Endothelial cell (in vitro differentiated cells): ENCODE measurements at regions not wholly inside any gene's neighbourhood (a gene's known extent, or its start where the extent isn't known, plus 50 kb on each side); places are given as distances from the start of the nearest gene placed in this dataset.

Experiments
- DNase-seq: peaks from one replicate; pipeline ENCODE4 v3.0.0; 2021; ENCODE audit warnings: low spot score
- H3K27ac Mint-ChIP-seq: one replicate; pipeline ENCODE4 v1.8.0; 2021; ENCODE audit warnings: mixed read lengths, inconsistent platforms; ENCODE audit not compliant: unreplicated experiment
- H3K27me3 Mint-ChIP-seq: one replicate; pipeline ENCODE4 v1.8.0; 2021; ENCODE audit warnings: mild to moderate bottlenecking, moderate library complexity, mixed read lengths, inconsistent platforms; ENCODE audit not compliant: unreplicated experiment
- H3K36me3 Mint-ChIP-seq: one replicate; pipeline ENCODE4 v1.8.0; 2021; ENCODE audit warnings: mild to moderate bottlenecking, low read depth, mixed read lengths, inconsistent platforms; ENCODE audit not compliant: unreplicated experiment
- H3K4me1 Mint-ChIP-seq: one replicate; pipeline ENCODE4 v1.8.0; 2021; ENCODE audit warnings: mild to moderate bottlenecking, mixed read lengths, inconsistent platforms; ENCODE audit not compliant: unreplicated experiment
- H3K4me3 Mint-ChIP-seq: one replicate; pipeline ENCODE4 v1.8.0; 2021; ENCODE audit warnings: mild to moderate bottlenecking, mixed read lengths, inconsistent platforms; ENCODE audit not compliant: unreplicated experiment
- H3K9me3 Mint-ChIP-seq: one replicate; pipeline ENCODE4 v1.8.0; 2021; ENCODE audit warnings: mixed read lengths, inconsistent platforms; ENCODE audit not compliant: unreplicated experiment
- TF ChIP-seq, protein P1 (sequence below): fragments of 200-600 bp; sonication (generic); IDR thresholded peaks from one replicate; pipeline ENCODE4 v1.5.0; 2021; ENCODE audit warnings: antibody characterized with exemption; ENCODE audit not compliant: unreplicated experiment

DNA sequence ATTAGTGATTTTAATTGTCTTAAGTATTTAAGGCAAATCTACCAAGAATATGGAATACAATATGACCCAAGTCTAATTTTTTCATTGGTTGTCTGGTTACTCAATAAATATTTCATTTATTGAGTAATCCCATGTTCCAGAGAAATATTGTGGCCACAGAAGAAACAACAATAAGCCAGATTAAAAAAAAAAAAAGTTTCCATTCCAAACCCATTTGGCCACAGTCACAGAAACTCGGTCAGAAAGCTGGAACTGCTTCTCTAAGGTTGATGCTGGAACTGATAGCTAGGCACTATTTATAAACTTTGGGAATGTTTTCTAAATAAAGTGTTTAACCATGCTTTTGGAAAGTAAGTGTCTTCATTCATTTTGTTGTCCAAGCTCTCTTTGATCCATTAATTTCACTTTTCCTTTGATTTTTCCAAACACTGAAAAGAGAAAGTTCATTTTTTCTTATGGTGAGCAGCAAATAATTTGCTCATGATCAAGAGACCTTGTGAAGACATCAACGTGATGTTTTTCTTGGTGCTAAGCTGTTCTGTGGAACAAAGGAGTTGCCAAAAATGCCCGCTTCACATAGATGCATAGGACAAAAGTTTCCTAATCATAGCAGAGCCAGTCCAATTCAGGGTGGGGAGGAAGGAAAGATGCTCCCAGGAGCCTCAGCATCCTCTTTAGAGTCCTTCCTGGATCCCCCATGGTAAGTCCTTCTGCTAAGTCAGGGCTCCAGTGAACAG is 72.1 kb upstream of the CCBE1 start:
- Mint-ChIP-seq H3K9me3 (no peaks in the 10 kb centered on the region), H3K27ac (no peak overlapping the region)

DNA sequence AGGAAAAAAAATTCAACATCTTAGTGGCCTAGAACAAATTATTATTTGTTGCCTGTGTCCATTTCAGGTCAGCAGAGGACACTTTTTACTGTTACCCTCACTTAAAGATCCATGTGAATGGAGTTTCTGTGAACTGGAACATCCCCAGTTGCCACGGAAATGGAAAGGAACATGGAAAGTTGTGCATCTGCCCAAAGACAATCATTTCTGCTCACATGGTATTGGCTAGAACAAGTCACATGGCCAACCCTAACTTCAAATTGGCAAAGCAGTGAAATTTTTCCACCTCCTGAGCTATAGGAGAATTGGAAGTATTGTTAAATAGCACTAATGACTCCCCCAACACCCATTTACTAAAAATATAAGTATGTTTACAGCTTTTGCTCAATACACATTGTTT is 71.2 kb upstream of the CCBE1 start:
- no peaks in the 10 kb centered on the region for H3K36me3 Mint-ChIP-seq
- no peaks in the 10 kb centered on the region for H3K4me1 Mint-ChIP-seq
- TF ChIP-seq, protein P1, sequence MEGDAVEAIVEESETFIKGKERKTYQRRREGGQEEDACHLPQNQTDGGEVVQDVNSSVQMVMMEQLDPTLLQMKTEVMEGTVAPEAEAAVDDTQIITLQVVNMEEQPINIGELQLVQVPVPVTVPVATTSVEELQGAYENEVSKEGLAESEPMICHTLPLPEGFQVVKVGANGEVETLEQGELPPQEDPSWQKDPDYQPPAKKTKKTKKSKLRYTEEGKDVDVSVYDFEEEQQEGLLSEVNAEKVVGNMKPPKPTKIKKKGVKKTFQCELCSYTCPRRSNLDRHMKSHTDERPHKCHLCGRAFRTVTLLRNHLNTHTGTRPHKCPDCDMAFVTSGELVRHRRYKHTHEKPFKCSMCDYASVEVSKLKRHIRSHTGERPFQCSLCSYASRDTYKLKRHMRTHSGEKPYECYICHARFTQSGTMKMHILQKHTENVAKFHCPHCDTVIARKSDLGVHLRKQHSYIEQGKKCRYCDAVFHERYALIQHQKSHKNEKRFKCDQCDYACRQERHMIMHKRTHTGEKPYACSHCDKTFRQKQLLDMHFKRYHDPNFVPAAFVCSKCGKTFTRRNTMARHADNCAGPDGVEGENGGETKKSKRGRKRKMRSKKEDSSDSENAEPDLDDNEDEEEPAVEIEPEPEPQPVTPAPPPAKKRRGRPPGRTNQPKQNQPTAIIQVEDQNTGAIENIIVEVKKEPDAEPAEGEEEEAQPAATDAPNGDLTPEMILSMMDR, result no peak
- H3K4me3 Mint-ChIP-seq, result no peak overlapping the region
- no peaks in the 10 kb centered on the region for H3K9me3 Mint-ChIP-seq
- H3K27ac Mint-ChIP-seq, result no peak overlapping the region
- H3K27me3 Mint-ChIP-seq, result peaks cover 2% of the 10 kb centered on the region
- no peak for DNase-seq

More for the DNA sequence above, 72.1 kb upstream of the CCBE1 start:
- Mint-ChIP-seq H3K4me1 (no peaks in the 10 kb centered on the region), H3K36me3 (no peaks in the 10 kb centered on the region), H3K4me3 (no peak overlapping the region), H3K27me3 (peaks cover 2% of the 10 kb centered on the region)
- TF ChIP-seq, protein P1, result no peak
- no peak for DNase-seq

DNA sequence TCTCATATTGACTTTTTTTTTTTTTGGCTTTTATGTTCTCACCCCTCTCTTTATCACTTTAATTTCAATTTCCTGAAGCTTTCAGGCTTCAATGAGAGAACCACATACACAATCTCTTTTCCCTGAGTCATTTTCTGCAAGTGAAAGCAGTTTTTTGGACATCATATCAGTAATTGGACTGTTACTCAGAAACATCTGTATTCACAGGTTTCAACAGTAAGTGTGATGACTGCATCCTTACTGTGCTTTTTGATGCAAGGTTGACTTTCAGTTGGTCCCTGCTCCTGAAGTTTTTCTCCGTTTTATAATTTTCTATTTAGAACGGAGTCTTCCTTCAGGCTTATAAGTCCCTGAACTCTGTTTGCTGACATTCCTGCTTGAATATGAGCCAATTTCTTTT is 70.5 kb upstream of the CCBE1 start:
- no peaks in the 10 kb centered on the region for H3K4me1 Mint-ChIP-seq
- DNase-seq, result no peak
- H3K4me3 Mint-ChIP-seq, result no peak overlapping the region
- H3K27me3 Mint-ChIP-seq, result peaks cover 2% of the 10 kb centered on the region
- no peaks in the 10 kb centered on the region for H3K36me3 Mint-ChIP-seq
- H3K27ac Mint-ChIP-seq, result no peak overlapping the region
- TF ChIP-seq, protein P1, result no peak
- H3K9me3 Mint-ChIP-seq, result no peaks in the 10 kb centered on the region

DNA sequence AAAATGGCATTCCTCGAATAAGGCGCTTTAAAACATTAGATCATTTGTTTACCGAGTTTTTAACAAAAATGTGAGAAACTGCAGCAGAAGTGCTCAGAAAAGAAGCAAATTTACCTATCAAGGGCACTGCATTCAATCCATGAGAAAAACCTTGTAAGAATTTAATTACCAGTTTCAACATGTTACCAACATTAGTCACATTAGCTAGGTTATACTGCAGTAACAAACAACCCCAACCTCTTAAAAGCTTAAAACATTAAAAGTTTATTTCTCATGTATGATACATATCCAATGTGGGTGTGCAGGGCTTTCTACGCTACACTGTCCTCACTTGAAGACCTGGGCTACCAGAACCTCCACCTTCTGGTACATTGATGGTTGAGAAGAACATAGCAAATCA is 68.1 kb upstream of the CCBE1 start:
- TF ChIP-seq, protein P1, result no peak
- Mint-ChIP-seq H3K27me3 (no peaks in the 10 kb centered on the region), H3K4me1 (no peaks in the 10 kb centered on the region), H3K4me3 (no peak overlapping the region), H3K36me3 (no peaks in the 10 kb centered on the region), H3K27ac (no peak overlapping the region), H3K9me3 (no peaks in the 10 kb centered on the region)
- no peak for DNase-seq

DNA sequence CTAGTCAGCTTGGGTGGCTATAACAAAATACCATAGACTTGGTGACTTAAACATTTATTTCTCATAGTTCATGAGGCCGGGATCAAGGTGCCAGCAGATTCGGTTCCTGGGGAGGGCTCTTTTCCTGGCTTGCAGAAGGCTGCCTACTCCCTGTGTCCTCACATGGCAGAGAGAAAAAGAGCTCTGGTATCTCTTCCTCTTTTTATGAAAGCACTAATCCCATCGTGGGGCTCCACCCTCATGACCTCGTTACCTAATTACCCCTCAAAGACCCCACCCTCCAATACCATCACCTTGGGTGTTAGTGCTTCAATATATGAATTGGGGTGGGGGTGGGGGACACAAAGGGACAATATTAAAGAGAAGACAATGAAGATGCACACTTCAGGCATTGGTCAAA is 67.1 kb upstream of the CCBE1 start:
- TF ChIP-seq, protein P1, result no peak
- Mint-ChIP-seq H3K9me3 (no peaks in the 10 kb centered on the region), H3K4me1 (no peaks in the 10 kb centered on the region), H3K27me3 (no peaks in the 10 kb centered on the region), H3K4me3 (no peak overlapping the region), H3K27ac (no peak overlapping the region), H3K36me3 (no peaks in the 10 kb centered on the region)
- DNase-seq, result no peak
